ENCODE measurements at regions not wholly inside any gene's neighbourhood (a gene's known extent, or its start where the extent isn't known, plus 50 kb on each side); places are given as distances from the start of the nearest gene placed in this dataset.
"Not testable (repeated sequence)": the region's sequence is repeated elsewhere in the genome, so short reads cannot be mapped to it uniquely, and the experiment has no call there.

GRCh38 chr7:131762753-131763152 lies 206.3 kb upstream of the PODXL start:
- no peak overlapping the region for H3K4me3 Mint-ChIP-seq
- H3K36me3 Mint-ChIP-seq (ENCODE audit: low read depth), result no peaks in the 10 kb centered on the region
- no peaks in the 10 kb centered on the region for H3K4me1 Mint-ChIP-seq (ENCODE audit: low read depth)
- Histone ChIP-seq H3K27ac (ENCODE audit: low read depth in 1 of 2, low read length in 2 of 2) (no peak overlapping the region), H3K9me3 (ENCODE audit: control insufficient read depth in 1 of 2, insufficient read depth in 1 of 2, low read length in 2 of 2) (no peaks in the 10 kb centered on the region), H3K4me3 (ENCODE audit: low read length) (no peak overlapping the region), H3K4me1 (ENCODE audit: insufficient read depth, low read length) (no peaks in the 10 kb centered on the region), H3K36me3 (ENCODE audit: insufficient read depth, low read length) (no peaks in the 10 kb centered on the region), H3K27me3 (ENCODE audit: control insufficient read depth in 1 of 2, insufficient read depth in 2 of 2, low read length in 2 of 2) (peaks cover 0 to 7% of the 10 kb centered on the region in 2 experiments)
- ChIA-PET POLR2A (no interaction called here), CTCF (no interaction called here)
- intact Hi-C loops (cut with DNase I, micrococcal nuclease), result no loop called here
- ATAC-seq (ENCODE audit: poor library complexity) (no peak), DNase-seq (no peak)
- H3K9me3 Mint-ChIP-seq, result no peaks in the 10 kb centered on the region
- no peak overlapping the region for H3K27ac Mint-ChIP-seq
- peaks cover 45% of the 10 kb centered on the region for H3K27me3 Mint-ChIP-seq
- TF ChIP-seq, protein P1, sequence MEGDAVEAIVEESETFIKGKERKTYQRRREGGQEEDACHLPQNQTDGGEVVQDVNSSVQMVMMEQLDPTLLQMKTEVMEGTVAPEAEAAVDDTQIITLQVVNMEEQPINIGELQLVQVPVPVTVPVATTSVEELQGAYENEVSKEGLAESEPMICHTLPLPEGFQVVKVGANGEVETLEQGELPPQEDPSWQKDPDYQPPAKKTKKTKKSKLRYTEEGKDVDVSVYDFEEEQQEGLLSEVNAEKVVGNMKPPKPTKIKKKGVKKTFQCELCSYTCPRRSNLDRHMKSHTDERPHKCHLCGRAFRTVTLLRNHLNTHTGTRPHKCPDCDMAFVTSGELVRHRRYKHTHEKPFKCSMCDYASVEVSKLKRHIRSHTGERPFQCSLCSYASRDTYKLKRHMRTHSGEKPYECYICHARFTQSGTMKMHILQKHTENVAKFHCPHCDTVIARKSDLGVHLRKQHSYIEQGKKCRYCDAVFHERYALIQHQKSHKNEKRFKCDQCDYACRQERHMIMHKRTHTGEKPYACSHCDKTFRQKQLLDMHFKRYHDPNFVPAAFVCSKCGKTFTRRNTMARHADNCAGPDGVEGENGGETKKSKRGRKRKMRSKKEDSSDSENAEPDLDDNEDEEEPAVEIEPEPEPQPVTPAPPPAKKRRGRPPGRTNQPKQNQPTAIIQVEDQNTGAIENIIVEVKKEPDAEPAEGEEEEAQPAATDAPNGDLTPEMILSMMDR (IDR thresholded peaks at IDR 0.05), result no peak

DNA sequence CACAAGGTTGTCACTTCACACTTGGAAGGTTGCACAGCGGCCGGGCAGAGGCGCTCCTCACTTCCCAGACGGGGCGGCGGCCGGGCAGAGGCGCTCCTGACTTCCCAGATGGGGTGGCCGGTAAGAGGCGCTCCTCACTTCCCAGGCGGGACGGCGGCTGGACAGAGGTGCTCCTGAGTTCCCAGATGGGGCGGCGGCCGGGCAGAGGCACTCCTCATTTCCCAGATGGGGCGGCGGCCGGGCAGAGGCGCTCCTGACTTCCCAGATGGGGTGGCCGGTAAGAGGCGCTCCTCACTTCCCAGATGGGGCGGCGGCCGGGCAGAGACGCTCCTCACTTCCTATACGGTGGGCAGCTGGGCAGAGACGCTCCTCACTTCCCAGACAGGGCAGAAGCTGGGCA lies 199.4 kb upstream of the PODXL start:
- intact Hi-C loops (cut with DNase I, micrococcal nuclease); H3K36me3 Mint-ChIP-seq (ENCODE audit: low read depth); H3K27me3 ChIP-seq (ENCODE audit: control insufficient read depth in 1 of 2, insufficient read depth in 2 of 2, low read length in 2 of 2); H3K4me1 Mint-ChIP-seq (ENCODE audit: low read depth); ATAC-seq (ENCODE audit: poor library complexity); H3K9me3 Mint-ChIP-seq; H3K4me3 ChIP-seq (ENCODE audit: low read length); H3K4me3 Mint-ChIP-seq; H3K27ac Mint-ChIP-seq; CTCF ChIA-PET; H3K36me3 ChIP-seq (ENCODE audit: insufficient read depth, low read length); DNase-seq; H3K27ac ChIP-seq (ENCODE audit: low read depth in 1 of 2, low read length in 2 of 2); POLR2A ChIA-PET; H3K4me1 ChIP-seq (ENCODE audit: insufficient read depth, low read length): not testable (repeated sequence)
- H3K27me3 Mint-ChIP-seq, result peaks cover 31% of the 10 kb centered on the region
- peaks cover 0 to 11% of the 10 kb centered on the region in 2 experiments for H3K9me3 ChIP-seq (ENCODE audit: control insufficient read depth in 1 of 2, insufficient read depth in 1 of 2, low read length in 2 of 2)

GRCh38 chr7:131753620-131754222 lies 197.3 kb upstream of the PODXL start:
- H3K27ac ChIP-seq (ENCODE audit: low read depth in 1 of 2, low read length in 2 of 2), result no peak overlapping the region
- Mint-ChIP-seq H3K27me3 (peaks cover 16% of the 10 kb centered on the region), H3K4me1 (ENCODE audit: low read depth) (no peaks in the 10 kb centered on the region), H3K27ac (no peak overlapping the region), H3K9me3 (no peaks in the 10 kb centered on the region), H3K36me3 (ENCODE audit: low read depth) (no peaks in the 10 kb centered on the region), H3K4me3 (no peak overlapping the region)
- no peak overlapping the region for H3K4me3 ChIP-seq (ENCODE audit: low read length)
- intact Hi-C loops (cut with DNase I, micrococcal nuclease), result no loop called here
- ChIA-PET POLR2A (no interaction called here), CTCF (no interaction called here)
- TF ChIP-seq, protein P1 (IDR thresholded peaks at IDR 0.05), result no peak
- no peaks in the 10 kb centered on the region for H3K36me3 ChIP-seq (ENCODE audit: insufficient read depth, low read length)
- H3K9me3 ChIP-seq (ENCODE audit: control insufficient read depth in 1 of 2, insufficient read depth in 1 of 2, low read length in 2 of 2), result peaks cover 0 to 11% of the 10 kb centered on the region in 2 experiments
- peaks cover 0 to 2% of the 10 kb centered on the region in 2 experiments for H3K27me3 ChIP-seq (ENCODE audit: control insufficient read depth in 1 of 2, insufficient read depth in 2 of 2, low read length in 2 of 2)
- H3K4me1 ChIP-seq (ENCODE audit: insufficient read depth, low read length), result no peaks in the 10 kb centered on the region
- DNase-seq (no peak), ATAC-seq (ENCODE audit: poor library complexity) (no peak)

GRCh38 chr7:131747658-131748232 lies 191.3 kb upstream of the PODXL start:
- Histone ChIP-seq H3K4me3 (ENCODE audit: low read length) (no peak overlapping the region), H3K4me1 (ENCODE audit: insufficient read depth, low read length) (no peaks in the 10 kb centered on the region), H3K27me3 (ENCODE audit: control insufficient read depth in 1 of 2, insufficient read depth in 2 of 2, low read length in 2 of 2) (peaks cover 0 to 3% of the 10 kb centered on the region in 2 experiments), H3K9me3 (ENCODE audit: control insufficient read depth in 1 of 2, insufficient read depth in 1 of 2, low read length in 2 of 2) (no peaks in the 10 kb centered on the region), H3K27ac (ENCODE audit: low read depth in 1 of 2, low read length in 2 of 2) (no peak overlapping the region), H3K36me3 (ENCODE audit: insufficient read depth, low read length) (no peaks in the 10 kb centered on the region)
- TF ChIP-seq, protein P1 (IDR thresholded peaks at IDR 0.05), result no peak
- ChIA-PET POLR2A (no interaction called here), CTCF (no interaction called here)
- intact Hi-C loops (cut with DNase I, micrococcal nuclease), result no loop called here
- Mint-ChIP-seq H3K9me3 (no peaks in the 10 kb centered on the region), H3K27me3 (peaks cover 21% of the 10 kb centered on the region), H3K36me3 (ENCODE audit: low read depth) (no peaks in the 10 kb centered on the region), H3K4me3 (no peak overlapping the region), H3K27ac (no peak overlapping the region), H3K4me1 (ENCODE audit: low read depth) (no peaks in the 10 kb centered on the region)
- no peak for ATAC-seq (ENCODE audit: poor library complexity)
- DNase-seq, result no peak
